Jurkat, Clone E6-1 (cell line): ENCODE measurements at regions not wholly inside any gene's neighbourhood (a gene's known extent, or its start where the extent isn't known, plus 50 kb on each side); places are given as distances from the start of the nearest gene placed in this dataset.
"Not testable (repeated sequence)": the region's sequence is repeated elsewhere in the genome, so short reads cannot be mapped to it uniquely, and the experiment has no call there.

Experiments
- DNase-seq: peaks from one replicate; pipeline ENCODE4 v3.0.0-alpha.2; 2011; ENCODE audit warnings: low read depth, low spot score
- H3K4me3 ChIP-seq: 2 replicates; pipeline ENCODE4 v1.5.1; 2011; ENCODE audit warnings: mild to moderate bottlenecking, low read length, control low read depth, moderate library complexity

DNA sequence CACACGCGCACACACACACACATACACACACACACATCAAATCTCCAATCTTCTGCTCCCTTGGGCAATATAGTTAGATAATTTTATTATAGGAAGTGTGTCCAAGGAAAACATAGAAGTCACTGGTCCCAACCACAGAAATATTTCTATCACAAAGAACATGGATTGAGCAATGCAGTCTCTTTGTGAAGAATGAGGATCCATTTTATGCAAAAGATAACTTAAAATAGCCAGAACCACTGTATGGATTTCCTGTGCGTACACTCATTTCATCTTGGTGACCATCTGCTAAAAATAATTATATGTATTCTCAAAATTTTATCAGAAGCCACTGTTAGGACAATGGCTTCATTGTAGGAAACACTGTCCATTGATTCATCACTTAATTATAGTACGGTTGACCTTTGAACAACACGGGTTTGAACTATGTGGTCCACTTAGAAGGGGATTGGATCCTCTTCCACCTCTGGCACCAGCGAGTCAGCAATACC, 169.6 kb upstream of the MXRA5 start:
- no peak for DNase-seq

DNA sequence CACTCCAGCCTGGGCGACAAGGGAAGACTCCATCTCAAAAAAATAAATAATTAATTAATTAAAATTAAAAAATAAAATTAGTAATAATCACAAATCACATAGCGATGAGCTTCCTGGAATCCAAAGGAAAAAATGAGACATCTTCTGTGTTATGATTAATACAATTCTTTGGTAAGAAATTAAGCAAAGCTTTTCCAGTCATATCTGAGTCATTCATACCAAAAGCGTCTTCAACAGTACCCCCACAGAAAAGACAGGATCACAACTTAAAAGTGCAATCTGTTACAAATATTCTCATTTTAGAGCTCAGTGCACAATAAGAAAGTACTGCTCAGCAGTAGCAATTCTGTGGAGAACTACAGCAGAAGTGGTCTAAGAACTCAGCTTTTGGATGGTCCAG, 168.5 kb upstream of the MXRA5 start:
- no peak for DNase-seq
- H3K4me3 ChIP-seq, result no peak overlapping the region

More for the DNA sequence above, 169.6 kb upstream of the MXRA5 start:
- no peak overlapping the region for H3K4me3 ChIP-seq

DNA sequence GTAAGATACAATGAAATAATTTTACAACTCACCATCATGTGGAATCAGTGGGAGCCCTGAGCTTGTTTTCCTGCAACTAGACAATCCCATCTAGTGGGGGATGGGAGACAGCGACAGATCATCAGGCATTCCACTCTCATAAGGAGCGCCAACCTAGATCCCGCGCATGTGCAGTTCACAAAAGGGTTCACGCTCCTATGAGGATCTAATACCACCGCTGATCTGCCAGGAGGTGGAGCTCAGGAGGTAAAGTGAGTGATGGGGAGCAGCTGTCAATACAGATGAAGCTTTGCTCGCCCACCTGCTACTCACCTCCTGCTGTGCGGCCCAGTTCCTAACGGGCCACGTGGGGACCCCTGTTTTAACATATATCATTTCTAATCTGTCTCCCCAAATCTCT, 165.7 kb upstream of the MXRA5 start:
- DNase-seq, result peak; percentile 9
- H3K4me3 ChIP-seq, result not testable (repeated sequence)

DNA sequence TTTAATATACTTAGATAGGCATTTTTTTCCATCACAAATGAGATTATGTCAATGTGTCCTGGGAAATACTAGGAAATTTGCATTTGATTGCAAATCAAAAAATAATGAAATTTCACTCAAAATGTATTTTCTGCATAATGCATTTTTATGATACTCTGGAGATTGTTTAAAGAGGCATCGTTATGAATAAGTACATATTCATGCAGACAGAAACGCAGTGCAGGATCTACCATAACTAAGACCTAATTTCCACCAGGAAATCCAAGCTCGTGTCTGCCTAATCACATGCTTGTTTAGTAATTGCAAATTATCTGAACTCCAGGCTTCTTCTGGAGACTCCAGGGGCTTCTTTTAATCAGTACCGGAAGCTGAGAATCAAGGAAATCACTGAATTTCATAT, 163.5 kb upstream of the MXRA5 start:
- no peak overlapping the region for H3K4me3 ChIP-seq
- DNase-seq, result no peak

DNA sequence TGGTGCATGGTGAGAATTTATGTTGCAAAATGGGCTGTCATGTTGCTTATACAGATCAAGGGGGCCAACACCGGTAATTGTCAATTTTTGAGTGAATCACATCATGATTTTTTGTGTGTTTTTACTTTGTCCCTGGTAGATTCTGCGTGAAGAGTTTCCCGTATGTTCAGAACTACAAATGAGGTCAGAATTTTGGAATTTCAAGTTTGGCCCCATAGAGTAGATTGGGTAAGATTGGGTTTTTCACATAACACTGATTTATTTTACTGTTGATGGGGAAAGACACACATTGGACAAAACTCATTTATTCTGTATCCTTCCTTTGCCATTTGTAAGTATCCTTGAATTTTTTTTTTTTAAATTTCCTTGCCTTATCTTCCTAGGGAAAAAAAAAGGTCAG, 158.5 kb upstream of the MXRA5 start:
- DNase-seq, result no peak

DNA sequence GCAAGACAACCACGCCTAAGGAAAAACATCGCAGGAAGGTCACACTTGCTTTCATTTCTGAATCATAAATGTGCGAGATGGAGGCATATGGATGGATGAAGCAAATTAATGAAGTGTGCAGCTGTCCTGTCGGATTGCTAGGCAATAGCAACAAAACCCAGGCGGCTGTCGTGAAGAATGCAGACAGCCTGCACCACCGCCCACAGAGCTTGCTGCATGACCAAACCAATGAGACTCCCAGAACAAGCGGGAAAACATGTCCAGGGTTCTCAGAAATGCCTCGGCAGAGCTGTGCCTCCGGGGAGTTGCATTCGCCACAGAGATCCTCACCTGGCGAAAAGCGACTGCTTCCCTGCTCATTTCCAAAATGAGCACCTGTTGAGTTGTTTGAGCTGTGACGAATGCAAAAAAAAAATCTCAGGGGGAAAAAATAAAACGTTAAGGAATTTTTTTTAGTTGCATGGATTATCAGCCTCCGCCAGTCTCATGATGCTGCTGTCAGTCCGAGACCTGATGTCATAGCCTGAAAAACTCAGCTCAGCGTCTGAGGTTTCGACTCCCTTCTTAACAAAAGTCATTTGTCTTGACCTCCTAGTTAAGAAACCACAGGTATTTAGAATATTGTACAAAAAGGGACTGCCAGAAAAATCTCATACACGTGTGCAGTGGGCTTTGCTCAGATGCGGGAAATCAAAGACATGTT, 155.5 kb upstream of the MXRA5 start:
- DNase-seq, result no peak
- H3K4me3 ChIP-seq, result no peak overlapping the region

More for the DNA sequence above, 158.5 kb upstream of the MXRA5 start:
- H3K4me3 ChIP-seq, result no peak overlapping the region

DNA sequence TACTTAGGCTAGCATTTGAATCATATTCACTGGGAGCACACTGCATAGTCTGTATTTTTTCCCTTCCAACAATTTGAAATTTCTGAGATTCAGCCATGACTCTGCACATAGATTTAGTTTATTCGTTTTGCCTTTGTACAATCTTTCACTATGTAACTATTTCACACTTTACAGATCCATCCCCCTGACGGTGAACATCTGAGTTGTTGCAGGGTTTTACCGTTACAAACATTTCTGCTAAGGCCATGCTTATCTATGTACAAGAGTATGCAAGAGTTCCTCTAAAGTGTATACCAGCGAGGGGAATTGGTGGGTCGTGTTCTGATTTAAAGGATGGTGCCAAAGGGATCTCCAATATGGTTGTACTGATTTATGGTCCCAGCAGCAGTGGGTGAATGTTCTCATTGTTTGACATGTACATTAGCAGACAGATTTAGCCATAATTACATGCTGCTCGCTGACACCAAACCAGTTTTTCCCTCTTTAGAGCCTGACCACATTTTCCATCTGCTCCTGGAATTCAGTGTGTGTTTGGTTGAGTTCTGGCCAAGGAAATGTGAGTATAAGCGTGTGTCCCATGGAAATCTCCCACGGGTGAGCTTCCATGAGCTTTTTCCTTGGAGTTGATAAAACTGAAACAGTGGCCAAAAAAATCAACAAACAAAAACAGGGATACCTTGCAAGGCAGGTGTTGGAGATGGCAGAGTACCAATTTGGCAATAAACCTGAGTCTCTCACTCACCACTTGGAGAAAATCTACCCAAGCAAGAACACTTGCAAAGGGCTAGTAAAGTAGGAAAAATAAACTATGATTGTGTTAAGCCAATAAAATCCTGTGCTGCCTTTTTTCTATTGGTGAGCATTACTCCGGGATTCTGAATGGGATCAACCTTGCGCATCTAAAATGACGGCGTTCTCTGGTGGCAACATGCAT, 149.7 kb upstream of the MXRA5 start:
- not testable (repeated sequence) for H3K4me3 ChIP-seq, DNase-seq

DNA sequence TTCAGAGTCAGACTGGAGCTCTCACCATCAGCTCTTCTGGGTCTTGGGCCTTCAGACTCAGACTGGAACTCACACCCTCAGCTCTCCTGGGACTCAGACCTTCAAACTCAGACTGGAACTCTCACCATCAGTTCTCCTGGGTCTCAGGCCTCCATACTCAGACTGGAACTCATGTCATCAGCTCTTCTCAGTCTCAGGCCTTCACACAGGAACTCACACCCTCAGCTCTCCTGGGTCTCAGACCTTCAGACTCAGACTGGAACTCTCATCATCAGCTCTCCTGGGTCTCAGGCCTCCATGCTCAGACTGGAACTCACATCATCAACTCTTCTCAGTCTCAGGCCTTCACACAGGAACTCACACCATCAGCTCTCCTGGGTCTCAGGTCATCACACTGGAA, 147.2 kb upstream of the MXRA5 start:
- no peak overlapping the region for H3K4me3 ChIP-seq
- no peak for DNase-seq

DNA sequence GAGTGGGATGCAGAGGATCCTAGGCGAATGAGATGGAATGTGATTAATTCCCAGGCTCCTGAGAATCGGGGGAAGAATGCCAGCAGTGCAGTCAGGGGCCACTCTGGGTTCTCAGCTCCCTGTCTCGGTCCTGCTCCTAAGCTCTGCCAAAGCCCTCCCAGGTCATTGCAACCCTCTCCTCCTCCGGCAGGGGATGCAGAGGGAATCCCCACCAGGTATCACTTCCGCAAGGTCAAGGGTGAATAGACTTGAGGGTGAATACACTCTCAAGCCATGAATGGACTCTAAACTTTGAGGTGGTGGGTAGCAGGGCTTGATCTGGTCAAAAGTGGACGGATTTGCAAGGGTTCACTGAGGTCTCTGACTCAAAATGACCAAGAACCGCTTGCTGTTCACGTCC, 139.3 kb upstream of the MXRA5 start:
- H3K4me3 ChIP-seq, result no peak overlapping the region
- no peak for DNase-seq

DNA sequence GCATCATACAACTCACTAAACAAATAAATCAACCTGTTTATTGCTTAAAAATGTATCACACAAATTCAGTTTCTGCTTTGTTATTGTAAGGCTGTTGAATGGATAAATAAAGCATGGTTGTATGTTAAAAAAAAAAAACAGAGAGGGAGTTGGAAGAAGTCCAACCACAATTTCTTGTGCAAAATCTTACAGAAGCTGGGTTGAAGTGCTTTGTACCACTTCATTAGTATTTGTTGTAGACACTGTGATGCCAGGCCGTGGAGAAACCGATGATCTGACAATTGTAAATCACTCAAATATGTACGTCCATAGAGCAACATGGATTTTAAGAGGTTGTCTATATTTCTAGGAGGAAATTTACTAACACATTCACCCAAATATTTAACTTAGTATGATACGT, 132.6 kb upstream of the MXRA5 start:
- no peak for DNase-seq
- no peak overlapping the region for H3K4me3 ChIP-seq

DNA sequence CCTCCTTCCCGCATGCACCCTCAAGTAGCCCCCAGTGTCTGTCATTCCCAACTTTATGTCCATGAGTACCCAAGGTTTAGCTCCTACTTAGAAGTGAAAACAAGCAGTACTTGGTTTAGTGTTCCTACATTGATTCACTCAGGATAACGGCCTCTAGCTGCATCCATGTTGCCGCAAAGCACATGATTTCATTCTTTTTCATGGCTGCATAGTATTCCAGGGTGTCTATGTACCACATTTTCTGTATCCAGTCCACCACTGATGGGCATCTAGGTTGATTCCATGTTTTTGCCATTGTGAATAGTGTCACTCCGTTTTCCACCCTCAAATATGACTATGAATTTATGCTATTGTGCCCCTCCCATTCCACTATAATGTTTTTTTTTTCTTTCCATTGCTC, 130.5 kb upstream of the MXRA5 start:
- H3K4me3 ChIP-seq, result no peak overlapping the region
- no peak for DNase-seq

DNA sequence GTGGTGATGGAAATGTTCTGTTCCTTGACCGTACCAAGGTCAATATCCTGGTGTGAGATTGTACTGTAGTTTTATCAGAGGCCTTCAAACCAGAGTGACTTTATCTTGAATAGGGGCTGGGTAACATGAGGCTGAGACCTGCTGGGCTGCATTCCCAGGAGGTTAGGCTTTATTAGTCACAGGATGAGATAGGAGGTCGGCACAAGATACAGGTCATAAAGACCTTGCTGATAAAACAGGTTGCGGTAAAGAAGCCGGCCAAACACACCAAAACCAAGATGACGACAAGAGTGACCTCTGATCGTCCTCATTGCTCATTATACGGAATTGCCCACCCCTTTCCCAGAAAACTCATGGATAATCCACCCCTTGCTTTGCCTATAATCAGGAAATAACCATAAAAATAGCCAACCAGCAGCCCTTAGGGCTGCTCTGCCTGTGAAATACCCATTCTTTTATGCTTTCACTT, 123.8 kb upstream of the MXRA5 start:
- not testable (repeated sequence) for DNase-seq, H3K4me3 ChIP-seq

DNA sequence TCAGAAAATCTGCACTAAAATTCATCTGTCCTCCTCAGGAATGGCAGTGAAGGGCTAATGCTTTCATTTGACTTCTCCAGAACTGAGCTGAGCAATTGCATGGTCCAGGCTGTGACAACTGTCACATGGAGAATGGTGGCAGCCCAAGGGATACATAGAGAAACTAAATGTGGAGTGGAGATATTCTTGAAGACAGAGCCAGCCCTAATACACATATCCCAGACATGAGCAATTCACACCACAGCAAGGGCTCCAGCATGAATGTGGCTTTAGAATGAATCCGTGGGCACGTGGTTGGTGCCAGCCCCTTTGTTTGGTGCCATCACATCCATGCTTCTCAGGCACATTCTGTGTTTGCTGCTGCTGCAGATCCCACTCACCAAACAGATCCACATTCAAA, 121.6 kb upstream of the MXRA5 start:
- H3K4me3 ChIP-seq, result no peak overlapping the region
- DNase-seq, result no peak

DNA sequence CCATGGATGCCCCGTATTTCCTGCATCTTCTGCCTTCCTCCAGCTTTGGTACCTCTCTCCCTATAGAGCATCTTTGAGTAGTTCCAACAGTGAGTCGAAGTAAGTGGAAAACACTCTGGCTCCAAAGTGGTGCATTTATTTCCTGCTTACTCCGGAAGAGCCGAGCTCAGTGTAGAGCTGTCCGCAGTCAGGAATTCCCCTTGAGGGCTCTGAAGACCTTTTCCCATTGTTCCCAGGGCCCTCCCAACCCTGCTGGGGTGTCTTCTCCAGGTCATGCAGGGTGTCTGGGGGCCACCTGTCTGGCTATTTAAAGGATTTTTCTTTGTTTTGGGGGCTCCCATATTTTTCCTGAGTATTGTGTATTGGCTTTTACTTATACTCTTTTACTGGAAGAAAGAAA, 118.6 kb upstream of the MXRA5 start:
- H3K4me3 ChIP-seq, result no peak overlapping the region
- DNase-seq, result no peak

DNA sequence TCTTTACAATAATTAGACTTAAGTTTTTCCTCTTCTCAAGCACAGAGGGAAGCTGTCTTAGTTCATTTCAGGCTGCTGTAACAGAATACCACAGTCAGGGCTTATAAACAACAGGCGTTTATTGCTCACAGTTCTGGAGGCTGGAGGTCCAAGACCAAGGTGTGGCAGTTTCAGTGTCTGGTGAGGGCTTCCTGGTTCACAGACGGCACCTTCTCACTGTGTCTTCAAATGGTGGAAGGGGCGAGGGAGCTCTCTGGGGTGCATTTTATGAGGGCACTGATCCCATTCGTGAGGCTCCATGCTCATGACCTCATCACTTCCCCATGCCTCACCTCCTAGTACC, 115.7 kb upstream of the MXRA5 start:
- no peak overlapping the region for H3K4me3 ChIP-seq
- no peak for DNase-seq

DNA sequence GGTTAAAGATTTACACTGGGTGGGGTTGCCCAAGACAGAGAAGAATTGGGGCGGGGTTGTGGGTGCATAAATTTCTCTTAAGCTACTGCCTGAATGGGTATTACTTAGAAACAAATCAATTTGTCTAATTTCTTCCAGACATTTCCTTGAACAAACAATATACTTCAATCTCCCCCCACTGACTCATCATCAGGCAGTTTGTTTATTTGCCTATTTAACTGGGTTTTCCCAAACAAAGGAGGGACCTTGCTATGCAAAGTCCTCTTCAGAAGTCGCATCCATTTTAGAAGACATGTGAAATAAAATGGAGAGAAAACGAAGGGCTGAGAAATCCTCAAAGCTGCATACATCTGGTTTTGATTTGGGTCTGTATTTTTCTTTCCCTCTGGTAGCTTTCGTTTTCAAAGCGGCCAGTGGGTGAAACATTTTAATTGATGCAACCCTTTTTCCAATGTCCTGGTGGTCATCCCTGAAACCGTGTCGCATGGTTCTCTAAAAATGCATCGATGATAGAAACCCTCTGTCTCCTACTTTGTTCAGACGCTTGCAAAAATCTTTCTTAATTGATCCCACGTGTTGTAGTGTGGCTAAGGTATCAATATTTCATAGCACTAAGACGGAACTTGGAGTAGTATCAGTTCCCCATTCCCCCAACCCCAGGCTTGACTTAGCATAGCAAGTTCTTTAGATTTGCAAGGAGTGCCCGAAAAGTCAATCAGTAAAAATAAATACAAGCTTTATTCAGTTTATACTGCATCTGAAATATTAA, 115.1 kb upstream of the MXRA5 start:
- no peak overlapping the region for H3K4me3 ChIP-seq
- DNase-seq, result no peak

DNA sequence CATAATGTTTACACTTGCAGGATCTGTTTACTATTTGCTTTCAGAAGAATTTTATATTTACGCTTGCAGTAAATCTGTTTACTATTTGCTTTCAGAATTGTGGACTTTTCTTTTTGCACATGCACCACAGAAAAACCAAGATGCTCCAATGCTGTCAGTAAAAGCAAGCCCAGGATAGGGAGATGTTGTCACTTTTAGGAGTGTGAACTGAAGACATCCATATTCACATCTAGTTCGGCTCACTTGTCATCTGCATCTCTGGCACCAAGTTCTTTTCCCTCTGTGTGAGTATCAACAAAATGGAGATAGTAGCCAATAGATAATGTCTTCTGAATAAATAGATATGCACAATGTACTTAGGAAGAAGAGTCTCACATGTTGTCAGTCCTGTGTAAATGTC, 109.3 kb upstream of the MXRA5 start:
- no peak overlapping the region for H3K4me3 ChIP-seq
- DNase-seq, result no peak

DNA sequence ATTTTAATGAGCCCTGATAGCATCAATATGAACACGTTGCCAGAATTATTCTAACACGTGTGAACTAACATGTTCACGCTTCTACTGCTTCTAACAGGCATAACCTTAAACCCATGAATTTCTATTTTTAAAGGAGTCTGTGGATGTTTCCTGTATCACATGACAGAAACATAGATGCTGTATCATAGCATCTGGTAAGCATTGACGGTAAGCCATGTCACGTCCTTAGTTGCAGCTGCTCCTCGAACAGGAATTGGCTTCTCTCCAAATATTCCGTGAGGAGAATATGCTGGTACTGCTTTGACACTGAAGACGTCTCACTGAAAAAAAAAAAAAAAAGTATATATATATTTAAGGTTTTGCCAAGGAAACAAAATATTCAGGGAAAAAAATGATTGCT, 105.1 kb upstream of the MXRA5 start:
- no peak overlapping the region for H3K4me3 ChIP-seq
- DNase-seq, result no peak

DNA sequence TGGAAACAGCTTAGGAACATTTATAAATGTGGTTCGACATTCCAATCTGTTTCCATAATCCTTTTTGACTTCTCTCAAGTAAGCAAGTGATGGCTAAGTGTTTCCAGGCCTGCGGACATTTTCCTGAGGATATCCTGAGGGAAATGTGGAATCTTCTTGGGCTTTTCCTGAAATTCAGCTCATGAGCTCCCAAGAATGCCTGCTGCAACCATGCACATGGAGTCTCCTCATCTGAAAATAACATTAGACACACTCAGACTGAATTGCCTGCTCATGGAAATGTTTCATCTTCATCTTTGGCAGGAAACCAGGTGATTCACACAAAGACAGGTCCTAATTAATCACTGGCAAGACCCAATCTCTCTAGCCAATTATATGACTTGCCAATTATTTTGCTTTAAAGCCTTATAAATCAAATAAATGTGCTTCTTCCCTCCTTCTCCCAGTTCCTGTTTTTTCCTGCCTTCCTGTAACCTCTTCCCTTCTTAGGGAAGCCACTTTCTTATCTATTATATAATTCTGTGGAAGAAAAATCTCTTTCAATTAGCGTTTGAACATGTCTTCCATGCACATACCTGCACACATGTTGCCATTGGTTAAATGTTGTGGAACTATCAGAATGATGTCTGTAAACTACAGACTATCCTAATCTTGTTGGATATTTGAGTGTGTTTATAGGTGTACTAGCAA, 104.6 kb upstream of the MXRA5 start:
- no peak overlapping the region for H3K4me3 ChIP-seq
- DNase-seq, result no peak
